Left ventricle myocardium superior (tissue), 1 donor: ENCODE measurements at regions not wholly inside any gene's neighbourhood (a gene's known extent, or its start where the extent isn't known, plus 50 kb on each side); places are given as distances from the start of the nearest gene placed in this dataset.

Experiments
- ATAC-seq: fragments of 200-7000 bp; cut with Tn5 transposase; one replicate; pipeline ENCODE4 v1.9.1; 2020; ENCODE audit warnings: mild to moderate bottlenecking, moderate library complexity
- DNase-seq: peaks from one replicate; pipeline ENCODE4 v3.0.0-alpha.2; 2020
- intact Hi-C: fragments of 100-400 bp; cut with micrococcal nuclease; formaldehyde crosslinking; loops from one replicate; pipeline ENCODE4 v1.11.0; 2022
- donor health status: DM: no; HTN: yes; CAD: no; lungs with severe emphysema.

- ATAC-seq (no peak), DNase-seq (no peak)
- intact Hi-C loops, result no loop called here
These were observed 994.8 kb upstream of the GHITM start for GRCh38 chr10:83144461-83144860.

- ATAC-seq, result no peak
- intact Hi-C loops, result no loop called here
- DNase-seq, result no peak
These were observed 985.6 kb upstream of the GHITM start for GRCh38 chr10:83153714-83154113.

GRCh38 chr10:83164156-83164555 lies 975.2 kb upstream of the GHITM start:
- DNase-seq (no peak), ATAC-seq (no peak)
- intact Hi-C loops, result no loop called here

GRCh38 chr10:83165265-83165664 lies 974.0 kb upstream of the GHITM start:
- DNase-seq (no peak), ATAC-seq (no peak)
- intact Hi-C loops, result no loop called here

- intact Hi-C loops, result no loop called here
- ATAC-seq (no peak), DNase-seq (no peak)
These were observed 973.0 kb upstream of the GHITM start for GRCh38 chr10:83166344-83166743.

GRCh38 chr10:83167081-83167480 lies 972.2 kb upstream of the GHITM start:
- ATAC-seq (no peak), DNase-seq (no peak)
- intact Hi-C loops, result no loop called here

- ATAC-seq (no peak), DNase-seq (no peak)
- intact Hi-C loops, result no loop called here
These were observed 962.4 kb upstream of the GHITM start for GRCh38 chr10:83176901-83177300.

GRCh38 chr10:83178526-83178925 lies 960.8 kb upstream of the GHITM start:
- ATAC-seq (no peak), DNase-seq (no peak)
- intact Hi-C loops, result no loop called here

GRCh38 chr10:83179371-83179770 lies 959.9 kb upstream of the GHITM start:
- ATAC-seq, result no peak
- DNase-seq, result no peak
- intact Hi-C loops, result no loop called here

GRCh38 chr10:83182076-83182475 lies 957.2 kb upstream of the GHITM start:
- ATAC-seq (no peak), DNase-seq (no peak)
- intact Hi-C loops, result no loop called here

GRCh38 chr10:83184641-83185040 lies 954.7 kb upstream of the GHITM start:
- intact Hi-C loops, result no loop called here
- no peak for DNase-seq
- ATAC-seq, result no peak

- no peak for DNase-seq
- no peak for ATAC-seq
- intact Hi-C loops, result no loop called here
These were observed 948.7 kb upstream of the GHITM start for GRCh38 chr10:83190614-83191013.

GRCh38 chr10:83193026-83193425 lies 946.3 kb upstream of the GHITM start:
- intact Hi-C loops, result no loop called here
- ATAC-seq, result no peak
- no peak for DNase-seq

- no peak for DNase-seq
- ATAC-seq, result no peak
- intact Hi-C loops, result no loop called here
These were observed 944.3 kb upstream of the GHITM start for GRCh38 chr10:83195021-83195420.

- DNase-seq (no peak), ATAC-seq (peak; percentile 19)
- intact Hi-C loops, result no loop called here
These were observed 939.9 kb upstream of the GHITM start for GRCh38 chr10:83199374-83199773.

GRCh38 chr10:83205861-83206260 lies 933.4 kb upstream of the GHITM start:
- DNase-seq, result no peak
- intact Hi-C loops, result no loop called here
- ATAC-seq, result no peak

- intact Hi-C loops, result no loop called here
- ATAC-seq (no peak), DNase-seq (no peak)
These were observed 926.5 kb upstream of the GHITM start for GRCh38 chr10:83212632-83213334.

GRCh38 chr10:83214136-83214535 lies 925.2 kb upstream of the GHITM start:
- intact Hi-C loops, result no loop called here
- ATAC-seq (no peak), DNase-seq (no peak)

- ATAC-seq (no peak), DNase-seq (no peak)
- intact Hi-C loops, result no loop called here
These were observed 921.1 kb upstream of the GHITM start for GRCh38 chr10:83218205-83218604.

- intact Hi-C loops, result no loop called here
- ATAC-seq (no peak), DNase-seq (no peak)
These were observed 917.0 kb upstream of the GHITM start for GRCh38 chr10:83222300-83222699.

GRCh38 chr10:83222832-83223742 lies 916.2 kb upstream of the GHITM start:
- DNase-seq, result no peak
- intact Hi-C loops, result no loop called here
- no peak for ATAC-seq
